ENCODE measurements at regions not wholly inside any gene's neighbourhood (a gene's known extent, or its start where the extent isn't known, plus 50 kb on each side); places are given as distances from the start of the nearest gene placed in this dataset.

DNA sequence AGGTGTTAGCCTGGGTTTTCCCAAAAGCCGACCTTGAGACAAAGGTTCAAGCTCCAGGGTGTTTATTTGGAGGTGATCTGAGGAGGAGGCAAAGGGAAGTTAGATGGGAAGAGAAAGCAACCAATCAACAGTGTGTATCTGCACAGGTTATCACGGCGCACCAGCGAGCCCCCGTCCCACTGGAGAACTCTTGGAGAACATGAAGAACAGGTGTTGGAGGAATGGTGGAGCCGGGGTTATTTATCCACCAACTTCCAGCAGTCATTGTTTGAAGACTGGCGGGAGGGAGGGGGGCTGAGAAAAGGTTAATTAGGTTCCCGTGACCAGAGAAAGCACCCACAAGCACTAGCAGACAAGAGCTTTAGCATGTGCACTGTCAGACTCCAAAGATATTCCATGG is 282.5 kb upstream of the FOXK1 start:
- Histone ChIP-seq H3K4me1 (replicated peaks in 1 of 2) (no peaks in the 10 kb centered on the region), H3K4me3 (no peak overlapping the region), H3K27ac (no peak overlapping the region)
- no peak for ATAC-seq (replicated peaks in 6 of 8)
- in situ Hi-C loops (cut with MboI; ENCODE audit: low pct_unique_long_range_greater_than_20kb in 2 of 9, low sequenced_read_pairs in 9 of 9, unreplicated experiment in 9 of 9), result no loop called here
- 0 to 100% (median 57%) methylated on average over 1 to 6 of the region's 8 CpGs; no CpG with 5 or more reads in 2 of the 10 experiments for WGBS, 10 experiments

GRCh38 chr7:4406288-4407058 is 275.6 kb upstream of the FOXK1 start:
- no peak overlapping the region for H3K27ac ChIP-seq
- no peak overlapping the region for H3K4me3 ChIP-seq
- no peak for ATAC-seq (replicated peaks in 6 of 8)
- H3K4me1 ChIP-seq (replicated peaks in 1 of 2), result no peaks in the 10 kb centered on the region
- 5 to 83% (median 62%) methylated on average over 2 to 6 of the region's 7 CpGs; no CpG with 5 or more reads in 1 of the 10 experiments for WGBS, 10 experiments
- in situ Hi-C loops (cut with MboI; ENCODE audit: low pct_unique_long_range_greater_than_20kb in 2 of 9, low sequenced_read_pairs in 9 of 9, unreplicated experiment in 9 of 9), result no loop called here

DNA sequence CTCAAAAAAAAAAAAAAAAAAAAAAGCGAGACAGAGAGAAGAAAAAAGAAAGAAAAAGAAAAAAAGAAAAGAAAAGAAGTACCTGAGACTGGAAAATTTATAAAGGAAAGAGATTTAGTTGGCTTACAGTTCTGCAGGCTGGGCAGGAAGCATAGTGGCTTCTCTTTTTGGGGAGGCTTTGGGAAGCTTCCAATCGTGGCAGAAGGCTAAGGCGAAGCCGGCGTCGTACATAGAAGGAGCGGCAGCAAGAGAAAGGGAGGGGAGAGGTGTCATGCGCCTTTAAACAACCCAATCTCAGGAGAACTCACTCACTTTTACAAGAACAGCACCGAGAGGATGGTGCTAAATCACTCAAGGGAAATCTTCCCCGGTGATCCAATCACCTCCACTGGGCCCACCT is 272.1 kb upstream of the FOXK1 start:
- no peak overlapping the region for H3K4me3 ChIP-seq
- in situ Hi-C loops (cut with MboI; ENCODE audit: low pct_unique_long_range_greater_than_20kb in 2 of 9, low sequenced_read_pairs in 9 of 9, unreplicated experiment in 9 of 9), result no loop called here
- no peak for ATAC-seq (replicated peaks in 6 of 8)
- no peak overlapping the region for H3K27ac ChIP-seq
- H3K4me1 ChIP-seq (replicated peaks in 1 of 2), result no peaks in the 10 kb centered on the region
- WGBS, 10 experiments, result 10 to 100% (median 78%) methylated on average over 1 to 10 of the region's 10 CpGs; no CpG with 5 or more reads in 1 of the 10 experiments

GRCh38 chr7:4416396-4417056 is 265.6 kb upstream of the FOXK1 start:
- H3K4me1 ChIP-seq (replicated peaks in 1 of 2), result peaks cover 0 to 2% of the 10 kb centered on the region in 2 donors

GRCh38 chr7:4428526-4428925 is 253.6 kb upstream of the FOXK1 start:
- in situ Hi-C loops (cut with MboI; ENCODE audit: low pct_unique_long_range_greater_than_20kb in 2 of 9, low sequenced_read_pairs in 9 of 9, unreplicated experiment in 9 of 9), result no loop called here
- WGBS, 10 experiments, result 0 to 80% (median 43%) methylated on average over 2 to 7 of the region's 7 CpGs
- ATAC-seq (replicated peaks in 6 of 8), result peak in 1 of 8 experiments; percentile 22
- no peak overlapping the region for H3K4me3 ChIP-seq
- no peak overlapping the region for H3K27ac ChIP-seq
- no peaks in the 10 kb centered on the region for H3K4me1 ChIP-seq (replicated peaks in 1 of 2)

More at GRCh38 chr7:4416396-4417056, 265.6 kb upstream of the FOXK1 start:
- 11 to 87% (median 55%) methylated on average over 3 to 21 of the region's 26 CpGs for WGBS, 10 experiments
- in situ Hi-C loops (cut with MboI; ENCODE audit: low pct_unique_long_range_greater_than_20kb in 2 of 9, low sequenced_read_pairs in 9 of 9, unreplicated experiment in 9 of 9), result no loop called here
- ATAC-seq (replicated peaks in 6 of 8), result peak in 4 of 8 experiments; percentile 27 to 65 (median 46)
- no peak overlapping the region for H3K4me3 ChIP-seq
- no peak overlapping the region for H3K27ac ChIP-seq

GRCh38 chr7:4430227-4430626 is 251.9 kb upstream of the FOXK1 start:
- no peak overlapping the region for H3K4me3 ChIP-seq
- WGBS, 10 experiments, result 0 to 33% (median 21%) methylated on average over 1 of the region's 1 CpG; no CpG with 5 or more reads in 2 of the 10 experiments
- H3K27ac ChIP-seq, result no peak overlapping the region
- H3K4me1 ChIP-seq (replicated peaks in 1 of 2), result no peaks in the 10 kb centered on the region
- no peak for ATAC-seq (replicated peaks in 6 of 8)
- in situ Hi-C loops (cut with MboI; ENCODE audit: low pct_unique_long_range_greater_than_20kb in 2 of 9, low sequenced_read_pairs in 9 of 9, unreplicated experiment in 9 of 9), result no loop called here

DNA sequence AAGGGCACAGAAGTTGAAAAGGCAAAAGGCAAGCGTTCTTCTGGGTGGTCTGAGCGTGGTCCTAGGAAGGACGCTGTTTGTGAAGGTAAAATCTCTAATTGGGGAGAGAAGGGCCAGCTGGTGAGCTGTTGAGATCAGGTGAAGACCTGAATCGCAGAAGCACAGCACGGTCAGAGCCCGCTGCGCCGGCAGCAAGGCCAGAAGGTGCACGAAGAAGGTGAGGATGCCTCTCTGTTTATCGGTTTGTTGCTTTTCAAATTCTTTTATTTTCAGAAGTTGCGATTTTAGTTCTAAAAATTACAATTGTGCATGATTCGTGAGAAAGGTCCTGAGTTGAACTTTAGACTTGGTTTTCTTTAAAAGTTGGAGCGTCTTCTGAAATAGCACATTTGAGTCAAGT is 247.8 kb upstream of the FOXK1 start:
- no peak for ATAC-seq (replicated peaks in 6 of 8)
- no peaks in the 10 kb centered on the region for H3K4me1 ChIP-seq (replicated peaks in 1 of 2)
- no peak overlapping the region for H3K4me3 ChIP-seq
- no peak overlapping the region for H3K27ac ChIP-seq
- in situ Hi-C loops (cut with MboI; ENCODE audit: low pct_unique_long_range_greater_than_20kb in 2 of 9, low sequenced_read_pairs in 9 of 9, unreplicated experiment in 9 of 9), result no loop called here
- WGBS, 10 experiments, result 10 to 90% (median 76%) methylated on average over 2 to 13 of the region's 13 CpGs; no CpG with 5 or more reads in 1 of the 10 experiments

- Histone ChIP-seq H3K4me3 (no peak overlapping the region), H3K27ac (no peak overlapping the region), H3K4me1 (replicated peaks in 1 of 2) (no peaks in the 10 kb centered on the region)
- in situ Hi-C loops (cut with MboI; ENCODE audit: low pct_unique_long_range_greater_than_20kb in 2 of 9, low sequenced_read_pairs in 9 of 9, unreplicated experiment in 9 of 9), result no loop called here
- 0 to 74% (median 28%) methylated on average over 1 to 5 of the region's 5 CpGs; no CpG with 5 or more reads in 2 of the 10 experiments for WGBS, 10 experiments
- ATAC-seq (replicated peaks in 6 of 8), result no peak
Observed at GRCh38 chr7:4436361-4436895, 245.7 kb upstream of the FOXK1 start.

DNA sequence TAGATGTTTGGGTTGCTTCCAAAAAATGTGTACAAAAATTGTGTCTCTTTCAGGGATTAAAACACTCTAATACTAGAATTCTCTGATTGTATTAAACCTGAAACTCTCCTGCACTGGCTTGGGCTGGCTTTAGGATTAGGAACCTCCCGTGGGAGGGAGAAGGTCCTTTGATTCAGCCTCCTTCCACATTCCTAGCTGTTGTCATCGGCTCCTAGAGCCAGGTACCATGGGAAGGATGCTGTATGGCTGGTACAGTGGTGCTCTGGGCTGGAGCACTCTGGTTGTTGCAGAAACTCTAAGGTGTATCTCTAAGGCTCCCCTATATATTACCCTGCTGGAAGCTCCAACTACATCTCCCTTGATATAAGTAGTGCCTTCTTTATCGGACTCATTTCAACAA is 245.2 kb upstream of the FOXK1 start:
- H3K4me1 ChIP-seq (replicated peaks in 1 of 2), result no peaks in the 10 kb centered on the region
- WGBS, 10 experiments, result 0 to 100% (median 67%) methylated on average over 1 to 2 of the region's 3 CpGs; no CpG with 5 or more reads in 5 of the 10 experiments
- no peak overlapping the region for H3K27ac ChIP-seq
- no peak overlapping the region for H3K4me3 ChIP-seq
- ATAC-seq (replicated peaks in 6 of 8), result no peak
- in situ Hi-C loops (cut with MboI; ENCODE audit: low pct_unique_long_range_greater_than_20kb in 2 of 9, low sequenced_read_pairs in 9 of 9, unreplicated experiment in 9 of 9), result no loop called here

GRCh38 chr7:4437916-4438315 is 244.2 kb upstream of the FOXK1 start:
- WGBS, 10 experiments, result 0 to 82% (median 65%) methylated on average over 2 to 4 of the region's 4 CpGs
- in situ Hi-C loops (cut with MboI; ENCODE audit: low pct_unique_long_range_greater_than_20kb in 2 of 9, low sequenced_read_pairs in 9 of 9, unreplicated experiment in 9 of 9), result no loop called here
- no peak for ATAC-seq (replicated peaks in 6 of 8)
- Histone ChIP-seq H3K27ac (no peak overlapping the region), H3K4me1 (replicated peaks in 1 of 2) (no peaks in the 10 kb centered on the region), H3K4me3 (no peak overlapping the region)

GRCh38 chr7:4438723-4439245 is 243.3 kb upstream of the FOXK1 start:
- H3K27ac ChIP-seq, result no peak overlapping the region
- no peak for ATAC-seq (replicated peaks in 6 of 8)
- H3K4me3 ChIP-seq, result no peak overlapping the region
- H3K4me1 ChIP-seq (replicated peaks in 1 of 2), result no peaks in the 10 kb centered on the region
- in situ Hi-C loops (cut with MboI; ENCODE audit: low pct_unique_long_range_greater_than_20kb in 2 of 9, low sequenced_read_pairs in 9 of 9, unreplicated experiment in 9 of 9), result no loop called here
- WGBS, 10 experiments, result 0 to 100% (median 71%) methylated on average over 1 of the region's 1 CpG; no CpG with 5 or more reads in 1 of the 10 experiments

- ATAC-seq (replicated peaks in 6 of 8), result no peak
- Histone ChIP-seq H3K27ac (no peak overlapping the region), H3K4me3 (no peak overlapping the region), H3K4me1 (replicated peaks in 1 of 2) (no peaks in the 10 kb centered on the region)
- in situ Hi-C loops (cut with MboI; ENCODE audit: low pct_unique_long_range_greater_than_20kb in 2 of 9, low sequenced_read_pairs in 9 of 9, unreplicated experiment in 9 of 9), result no loop called here
- WGBS, 10 experiments, result 0 to 100% (median 75%) methylated on average over 1 to 6 of the region's 6 CpGs; no CpG with 5 or more reads in 2 of the 10 experiments
Observed at GRCh38 chr7:4439444-4439843, 242.7 kb upstream of the FOXK1 start.

GRCh38 chr7:4444106-4444505 is 238.0 kb upstream of the FOXK1 start:
- no peak for ATAC-seq (replicated peaks in 6 of 8)
- in situ Hi-C loops (cut with MboI; ENCODE audit: low pct_unique_long_range_greater_than_20kb in 2 of 9, low sequenced_read_pairs in 9 of 9, unreplicated experiment in 9 of 9), result no loop called here
- Histone ChIP-seq H3K4me3 (no peak overlapping the region), H3K4me1 (replicated peaks in 1 of 2) (no peaks in the 10 kb centered on the region), H3K27ac (no peak overlapping the region)
- 0 to 80% (median 30%) methylated on average over 1 of the region's 1 CpG; no CpG with 5 or more reads in 4 of the 10 experiments for WGBS, 10 experiments
